OCI-M1 (cell line): ENCODE measurements at regions not wholly inside any gene's neighbourhood (a gene's known extent, or its start where the extent isn't known, plus 50 kb on each side); places are given as distances from the start of the nearest gene placed in this dataset.
"Not testable (repeated sequence)": the region's sequence is repeated elsewhere in the genome, so short reads cannot be mapped to it uniquely, and the experiment has no call there.

Experiments
- DNase-seq: peaks from one replicate; lab custom pipeline; 2025; lab: John Stamatoyannopoulos, UW

- DNase-seq = peak; percentile 69
These were observed 50.7 kb downstream of the PPIAL4D start for GRCh38 chr1:145191272-145191675.

GRCh38 chr1:145189543-145190030, 52.4 kb downstream of the PPIAL4D start:
- not testable (repeated sequence) for DNase-seq

- not testable (repeated sequence) for DNase-seq
These were observed 53.0 kb downstream of the PPIAL4D start for GRCh38 chr1:145188869-145189542.

- DNase-seq = not testable (repeated sequence)
These were observed 59.2 kb downstream of the PPIAL4D start for GRCh38 chr1:145182606-145183413.

GRCh38 chr1:145176285-145176925, 65.6 kb downstream of the PPIAL4D start:
- not testable (repeated sequence) for DNase-seq

- not testable (repeated sequence) for DNase-seq
These were observed 67.6 kb downstream of the PPIAL4D start for GRCh38 chr1:145174377-145174776.

- DNase-seq = not testable (repeated sequence)
These were observed 72.6 kb downstream of the FAM72D start for GRCh38 chr1:145168220-145168848.

- not testable (repeated sequence) for DNase-seq
These were observed 68.6 kb downstream of the FAM72D start for GRCh38 chr1:145164360-145164759.
